RWPE1 (cell line): ENCODE measurements at regions not wholly inside any gene's neighbourhood (a gene's known extent, or its start where the extent isn't known, plus 50 kb on each side); places are given as distances from the start of the nearest gene placed in this dataset.

Experiments
- CTCF ChIA-PET: fragments of 350-600 bp; sonication (Branson Sonifier 250); formaldehyde crosslinking; extraction: SDS; loops from one replicate; lab custom pipeline; 2021; lab: Yijun Ruan, JAX
- POLR2A ChIA-PET: fragments of 400-600 bp; formaldehyde crosslinking; extraction: SDS; loops from one replicate; lab custom pipeline; 2020; ENCODE audit warnings: antibody characterized with exemption; ENCODE audit not compliant: low non-redundant PET; lab: Yijun Ruan, JAX
- DNase-seq: peaks from one replicate; pipeline ENCODE4 v3.0.0; 2012; ENCODE audit warnings: low spot score
- H3K27ac ChIP-seq: fragments of 450-650 bp; 2 replicates; pipeline ENCODE4 v1.5.1; 2017
- CTCF ChIP-seq: fragments of 450-650 bp; conservative IDR thresholded peaks from 2 replicates; pipeline ENCODE4 v1.5.1; 2017; ENCODE audit warnings: low read depth, mild to moderate bottlenecking

- no peak for DNase-seq
- CTCF ChIA-PET: no interaction called here
- no peak for TF ChIP-seq CTCF
- no peak overlapping the region for H3K27ac ChIP-seq
- POLR2A ChIA-PET: no interaction called here
Measured at GRCh38 chr3:176401211-176401610, 796.1 kb downstream of the TBL1XR1 start.

- POLR2A ChIA-PET: no interaction called here
- TF ChIP-seq CTCF: no peak
- H3K27ac ChIP-seq: no peak overlapping the region
- no peak for DNase-seq
- CTCF ChIA-PET: no interaction called here
Measured at GRCh38 chr3:176399193-176399592, 798.1 kb downstream of the TBL1XR1 start.

- DNase-seq: no peak
- ChIA-PET POLR2A (no interaction called here), CTCF (interaction anchor here (0.6 kb wide), 1 partner anchor 1116 kb away, joined by 4 read pairs; no protein-coding TSS in a partner anchor)
- H3K27ac ChIP-seq: no peak overlapping the region
- TF ChIP-seq CTCF: no peak
Measured at GRCh38 chr3:176395240-176395639, 802.0 kb downstream of the TBL1XR1 start.

GRCh38 chr3:176378789-176379188 lies 818.5 kb downstream of the TBL1XR1 start:
- no peak overlapping the region for H3K27ac ChIP-seq
- no peak for DNase-seq
- no peak for TF ChIP-seq CTCF
- POLR2A ChIA-PET: no interaction called here
- CTCF ChIA-PET: interaction anchor here (0.6 kb wide), 1 partner anchor 1177 kb away, joined by 5 read pairs; no protein-coding TSS in a partner anchor

- no peak for DNase-seq
- H3K27ac ChIP-seq: no peak overlapping the region
- TF ChIP-seq CTCF: no peak
- POLR2A ChIA-PET: no interaction called here
- CTCF ChIA-PET: interaction anchor here (0.6 kb wide), 1 partner anchor 12 kb away, joined by 3 read pairs; no protein-coding TSS in a partner anchor
Measured at GRCh38 chr3:176376531-176376930, 820.8 kb downstream of the TBL1XR1 start.

- H3K27ac ChIP-seq: no peak overlapping the region
- ChIA-PET CTCF (no interaction called here), POLR2A (no interaction called here)
- no peak for TF ChIP-seq CTCF
- no peak for DNase-seq
Measured at GRCh38 chr3:176375519-176375918, 821.8 kb downstream of the TBL1XR1 start.
